ENCODE measurements at regions not wholly inside any gene's neighbourhood (a gene's known extent, or its start where the extent isn't known, plus 50 kb on each side); places are given as distances from the start of the nearest gene placed in this dataset.
A peak's percentile ranks its signal among the peaks of the same experiment; 100 is the strongest.
"Not testable (repeated sequence)": the region's sequence is repeated elsewhere in the genome, so short reads cannot be mapped to it uniquely, and the experiment has no call there.

DNA sequence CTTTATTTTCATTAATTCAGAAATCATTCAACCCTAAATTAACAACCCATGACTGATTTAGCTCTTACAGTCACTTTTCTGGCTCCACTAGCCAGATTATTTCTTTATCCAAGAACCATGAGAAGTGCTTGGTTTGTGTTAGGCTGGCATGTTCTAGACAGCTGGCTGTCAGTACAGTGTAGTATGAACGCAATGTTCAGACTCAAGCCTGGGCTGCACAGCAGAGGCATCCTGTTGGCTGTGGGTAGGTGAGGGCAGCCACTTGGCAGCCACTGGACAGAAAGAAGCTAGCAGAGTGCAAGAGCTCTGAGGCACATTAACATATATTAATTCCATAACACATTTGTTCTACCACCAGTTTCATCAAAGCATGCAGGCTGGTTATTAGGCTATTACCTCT lies 522.9 kb upstream of the FSHR start:
- DNase-seq = no peak

DNA sequence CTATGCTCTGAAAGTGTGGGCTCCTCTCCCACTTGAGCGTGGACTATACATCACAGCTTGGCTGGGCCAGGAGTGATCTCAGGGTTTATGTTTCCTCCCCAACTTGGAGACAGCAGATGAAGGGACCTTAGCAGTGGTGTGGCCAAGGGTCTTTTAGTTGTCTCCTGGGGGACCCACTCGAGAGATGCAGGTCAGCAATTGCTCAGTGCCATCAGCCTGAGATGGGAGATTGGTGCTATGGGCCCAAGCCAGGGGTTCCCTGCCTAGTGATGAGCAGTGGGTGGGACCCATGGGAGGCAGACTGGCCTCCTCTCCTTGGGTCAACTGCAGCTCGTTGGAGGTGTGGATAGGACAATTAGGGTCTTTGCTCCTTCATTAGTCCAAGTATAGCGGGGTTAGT lies 510.5 kb upstream of the FSHR start:
- no peak for DNase-seq

DNA sequence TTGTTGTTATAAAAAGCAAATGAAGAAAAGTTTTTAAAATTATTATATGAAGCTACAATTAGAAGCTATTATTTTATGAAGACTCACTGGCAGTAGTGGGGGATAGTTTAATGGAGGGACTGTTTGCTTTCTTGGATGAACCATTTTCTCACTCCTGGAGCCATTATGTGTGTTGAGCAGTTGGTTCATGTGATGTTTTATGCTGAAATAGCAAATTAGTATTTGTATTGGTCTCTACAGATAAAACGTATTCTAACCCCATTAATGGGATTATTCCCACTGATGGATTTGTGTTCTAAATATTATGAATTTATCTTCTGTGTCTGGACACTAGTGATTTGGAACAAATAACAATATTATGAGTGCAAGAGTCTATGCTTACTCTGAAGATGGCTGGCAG lies 507.5 kb upstream of the FSHR start:
- DNase-seq = no peak

DNA sequence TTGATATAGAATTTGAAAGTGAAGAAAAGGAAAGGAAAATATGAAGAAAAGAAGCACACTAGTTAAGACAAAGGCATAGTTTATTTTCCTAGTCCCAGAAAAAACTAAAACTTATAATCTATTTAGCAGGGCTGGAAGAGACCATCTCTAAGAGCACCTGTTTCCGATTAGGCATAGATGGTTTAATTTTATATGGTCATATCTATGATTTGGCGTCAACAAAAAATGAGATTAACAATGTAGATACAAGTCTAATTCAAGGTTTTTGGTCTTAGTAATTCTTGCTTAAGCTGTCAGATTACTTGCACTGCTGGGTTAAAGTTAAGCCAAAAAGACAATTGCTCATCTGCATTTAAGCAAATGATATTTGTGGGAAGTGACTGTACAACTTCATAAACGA lies 502.5 kb upstream of the FSHR start:
- no peak for DNase-seq

DNA sequence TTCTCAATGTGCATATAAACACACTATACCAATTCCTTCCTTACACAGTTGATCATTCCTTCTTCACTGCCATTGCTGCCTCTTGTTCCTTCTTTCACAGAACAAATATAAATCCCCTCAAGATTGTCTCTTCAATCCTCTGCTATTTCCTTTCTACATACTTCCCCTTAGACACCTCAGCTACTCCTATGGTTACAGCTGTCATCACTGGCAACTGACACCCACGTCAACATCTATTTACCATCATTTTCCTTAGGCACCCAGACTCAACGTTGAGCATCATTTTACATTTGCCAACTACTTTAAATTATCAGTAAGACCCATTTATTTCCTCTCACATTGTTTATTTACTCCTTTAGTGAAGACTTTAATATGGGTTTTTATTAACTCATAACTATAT lies 488.8 kb upstream of the FSHR start:
- DNase-seq = no peak

DNA sequence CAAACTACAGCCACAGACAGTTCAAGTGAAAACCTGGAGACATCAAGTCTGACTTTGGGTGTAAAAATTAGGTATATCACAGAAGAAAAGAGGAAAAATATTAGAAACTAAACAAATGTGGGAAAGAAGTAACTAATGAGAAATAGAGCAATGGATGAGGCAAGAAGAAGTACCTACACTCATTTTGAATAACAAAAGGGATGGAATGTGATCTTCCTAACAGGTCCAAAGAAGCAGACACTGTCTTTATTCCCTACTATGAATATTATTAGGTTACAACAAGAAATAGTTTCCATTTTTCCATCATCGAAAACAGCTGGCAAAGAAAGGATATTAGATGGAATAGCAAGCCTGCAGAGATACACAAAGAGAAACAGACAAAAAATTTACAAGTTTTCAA lies 486.3 kb upstream of the FSHR start:
- DNase-seq = no peak

DNA sequence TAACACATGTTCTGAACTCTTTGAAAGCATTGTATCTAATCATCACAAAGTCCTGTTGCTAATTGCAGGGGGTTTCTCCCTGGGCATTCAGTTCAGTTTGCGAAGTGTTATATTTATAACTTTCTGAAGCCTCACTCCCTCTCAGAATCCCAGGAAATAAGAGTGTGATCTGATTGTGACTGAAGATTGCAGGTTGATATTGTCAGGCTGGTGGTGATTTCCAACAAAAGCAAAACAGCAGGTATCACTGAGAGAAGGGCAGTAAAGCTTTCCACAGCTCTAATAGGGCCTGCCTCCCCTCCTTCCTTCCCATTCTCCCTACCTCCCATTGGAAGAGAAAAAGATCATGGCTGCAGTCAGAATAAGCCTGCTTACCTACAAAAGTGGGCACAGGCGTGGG lies 466.7 kb upstream of the FSHR start:
- DNase-seq = no peak

DNA sequence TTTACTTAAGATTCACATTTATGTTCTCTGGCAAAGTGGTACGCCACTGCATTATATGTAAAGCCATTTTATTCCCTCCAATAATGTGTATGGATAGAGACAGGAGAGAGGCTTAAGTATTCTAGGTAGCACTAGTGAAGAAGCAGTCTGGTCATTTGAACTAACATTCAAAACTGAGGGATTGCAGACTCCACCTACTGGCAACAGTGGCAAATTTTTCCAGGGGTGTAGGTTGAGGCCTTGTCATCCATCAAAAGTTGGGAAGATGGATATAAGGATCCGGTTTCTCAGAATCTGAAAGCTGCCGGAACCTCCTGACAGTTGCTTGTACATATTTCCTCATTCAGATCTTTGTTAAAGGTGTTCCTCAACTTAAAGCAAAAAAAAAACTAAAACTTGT lies 465.5 kb upstream of the FSHR start:
- DNase-seq = no peak

DNA sequence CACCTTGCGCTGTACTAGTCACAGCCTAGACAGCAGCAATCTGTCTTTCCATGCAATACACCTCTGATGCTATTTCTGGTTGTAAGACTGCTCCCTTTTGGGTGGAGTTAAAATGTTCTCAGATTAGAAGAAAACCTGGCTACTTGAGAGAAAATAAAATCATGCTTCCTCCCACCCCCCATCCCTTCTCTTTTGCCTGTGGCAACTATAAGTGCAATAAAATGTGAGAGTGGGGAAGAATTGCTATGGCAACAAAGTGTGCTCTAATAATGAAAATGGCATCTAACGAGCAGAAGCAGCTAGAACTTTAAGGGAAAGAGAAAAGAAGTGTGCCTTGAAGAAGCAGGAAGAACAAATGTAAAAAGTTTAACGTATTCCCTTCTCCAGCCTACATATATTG lies 464.2 kb upstream of the FSHR start:
- no peak for DNase-seq

DNA sequence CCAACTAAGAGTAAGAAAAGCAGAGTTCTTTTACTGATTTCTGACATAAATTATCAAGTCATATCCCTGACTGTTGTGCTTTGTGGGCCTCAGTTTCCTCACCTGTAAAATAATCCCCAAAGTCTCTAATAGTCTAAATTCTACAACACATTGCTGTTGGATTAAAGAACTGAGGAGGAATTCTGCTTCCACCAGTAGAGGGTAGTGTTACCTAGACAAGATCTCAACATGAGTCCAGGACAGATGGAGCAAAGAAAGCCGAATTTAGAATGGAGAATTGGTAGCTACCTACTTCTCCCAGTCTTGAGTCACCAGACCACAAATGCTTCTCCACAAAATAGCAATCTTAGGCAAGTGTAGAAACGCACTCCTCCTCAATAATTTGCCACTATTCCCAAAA lies 462.5 kb upstream of the FSHR start:
- peak; percentile 4 to 45 (median 18) for DNase-seq

DNA sequence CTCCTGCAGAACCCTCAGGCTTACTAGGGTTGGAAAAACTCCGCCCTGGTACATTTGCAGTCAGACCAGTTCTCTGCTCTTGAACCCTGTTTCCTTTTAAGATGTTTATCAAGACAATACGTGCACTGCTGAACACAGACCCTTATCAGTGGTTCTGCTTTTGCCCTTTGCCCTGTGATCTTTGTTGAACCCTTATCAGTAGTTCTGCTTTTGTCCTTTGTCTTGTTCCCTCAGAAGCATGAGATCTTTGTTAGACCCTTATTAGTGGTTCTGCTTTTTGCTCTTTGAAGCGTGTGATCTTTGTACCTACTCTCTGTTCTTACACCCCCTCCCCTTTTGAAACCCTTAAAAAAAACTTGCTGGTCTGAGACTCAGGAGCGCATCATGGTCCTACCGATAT lies 457.5 kb upstream of the FSHR start:
- DNase-seq = not testable (repeated sequence)

DNA sequence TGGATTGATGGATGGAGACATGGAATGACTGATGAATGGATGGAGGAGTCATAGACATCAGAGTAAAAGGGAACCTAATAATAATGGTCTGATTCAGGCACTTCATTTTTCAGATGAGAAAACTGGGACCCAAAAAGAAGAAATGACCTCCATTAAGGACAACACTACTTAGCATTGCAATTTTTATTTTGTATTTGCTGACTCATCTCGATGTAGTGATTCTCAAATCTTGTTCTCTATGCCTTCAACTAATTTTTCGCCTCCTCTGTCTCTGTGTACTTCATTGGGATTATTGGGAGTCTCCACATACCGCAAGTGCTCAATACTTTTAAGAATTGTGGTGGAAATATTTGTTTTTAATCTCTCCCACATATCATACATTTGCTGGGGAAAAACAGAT lies 446.2 kb upstream of the FSHR start:
- no peak for DNase-seq

DNA sequence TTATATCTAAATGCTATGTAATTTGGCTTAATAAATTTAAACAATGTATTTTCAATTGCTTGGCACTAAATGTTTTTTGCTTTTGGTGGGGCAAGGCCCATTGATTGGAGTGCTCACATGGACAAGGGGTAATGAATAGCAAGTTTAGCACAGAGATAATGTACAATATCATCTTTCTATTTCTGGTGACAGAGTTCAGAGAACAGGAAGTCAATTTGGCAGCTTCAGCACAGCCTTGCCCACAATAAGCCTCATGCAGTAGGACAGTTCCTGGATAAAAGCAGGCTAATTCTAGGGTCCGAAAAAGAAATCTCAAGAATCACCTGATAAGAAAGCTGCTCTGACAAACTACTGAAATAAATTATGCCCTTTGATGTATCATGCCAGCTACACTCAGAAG lies 443.9 kb upstream of the FSHR start:
- no peak for DNase-seq

DNA sequence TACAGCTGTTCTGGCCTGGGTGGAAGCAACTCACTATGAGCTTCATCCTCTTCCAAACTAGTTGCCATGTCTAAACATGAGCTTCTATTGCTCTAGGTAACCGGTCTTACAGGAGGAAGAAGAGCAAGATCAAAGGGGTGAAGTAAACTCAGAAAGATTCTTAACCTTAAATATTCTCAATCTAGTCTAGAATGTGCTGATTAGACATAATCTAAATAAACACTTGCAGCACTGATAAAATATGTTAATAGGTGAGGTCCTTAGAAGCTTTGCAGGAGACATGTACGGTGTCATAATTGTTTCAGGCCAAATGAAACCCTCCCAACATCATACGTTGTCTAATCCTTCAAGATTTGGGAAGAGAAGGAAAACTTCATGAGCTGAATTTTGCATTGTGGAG lies 431.6 kb upstream of the FSHR start:
- no peak for DNase-seq

DNA sequence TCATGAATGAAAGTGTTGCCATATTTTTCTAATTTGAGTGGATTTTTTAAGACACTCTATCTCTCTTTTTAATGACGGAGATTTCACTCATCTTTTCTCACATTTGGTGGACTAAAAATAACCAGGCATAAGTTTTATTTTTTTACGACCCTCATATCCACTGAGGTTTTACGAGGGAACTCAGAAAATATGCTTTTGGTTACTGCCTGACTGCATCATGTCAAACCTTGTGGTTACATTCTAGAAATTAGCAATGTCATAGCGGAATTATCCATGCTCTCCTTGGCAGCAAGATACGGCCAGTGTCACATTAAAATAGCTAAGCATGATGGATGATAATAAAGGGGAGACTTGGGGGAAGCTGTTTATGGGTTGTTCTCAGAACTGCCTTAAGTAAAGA lies 428.6 kb upstream of the FSHR start:
- peak; percentile 37 to 73 (median 65) for DNase-seq

DNA sequence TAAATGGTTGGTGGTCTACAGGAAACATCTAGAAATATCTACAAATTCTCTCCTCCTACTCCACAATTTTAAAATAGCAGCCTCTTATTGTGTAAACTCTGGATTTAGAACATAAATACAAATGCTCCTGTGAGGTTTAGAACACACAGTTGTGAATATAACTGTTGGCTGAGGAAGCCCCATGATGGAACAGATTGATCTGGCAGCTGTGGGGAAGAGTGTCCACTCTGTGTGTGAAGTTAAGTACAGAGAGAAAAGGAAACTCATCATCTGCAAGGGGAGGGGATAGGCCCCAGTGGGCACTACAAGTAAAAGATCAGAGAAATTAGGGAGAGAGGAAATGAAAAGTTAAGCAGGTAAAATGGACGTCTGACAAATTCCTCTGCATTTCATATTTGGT lies 422.7 kb upstream of the FSHR start:
- peak in 2 of 3 donors; percentile 19 to 73 for DNase-seq

DNA sequence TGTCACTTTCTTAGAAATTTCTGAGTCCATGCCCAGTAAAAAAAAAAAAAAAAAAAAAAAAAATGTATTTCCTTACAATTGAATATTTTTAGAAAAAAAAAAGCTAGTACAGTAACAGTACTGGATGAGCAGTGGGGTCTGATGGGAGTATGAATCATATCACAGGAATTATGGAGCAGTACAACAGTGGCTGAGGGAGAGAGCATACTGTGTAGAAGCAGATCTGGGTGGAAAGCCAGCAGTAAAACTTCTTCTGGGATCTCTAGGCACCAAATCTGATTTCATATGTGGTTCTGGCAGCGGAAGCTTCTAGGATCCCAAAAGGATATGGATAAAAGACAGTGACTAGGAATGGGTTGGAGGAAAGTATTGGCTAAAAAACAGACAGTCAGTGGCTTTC lies 414.9 kb upstream of the FSHR start:
- DNase-seq = peak; percentile 45 to 69 (median 46)

DNA sequence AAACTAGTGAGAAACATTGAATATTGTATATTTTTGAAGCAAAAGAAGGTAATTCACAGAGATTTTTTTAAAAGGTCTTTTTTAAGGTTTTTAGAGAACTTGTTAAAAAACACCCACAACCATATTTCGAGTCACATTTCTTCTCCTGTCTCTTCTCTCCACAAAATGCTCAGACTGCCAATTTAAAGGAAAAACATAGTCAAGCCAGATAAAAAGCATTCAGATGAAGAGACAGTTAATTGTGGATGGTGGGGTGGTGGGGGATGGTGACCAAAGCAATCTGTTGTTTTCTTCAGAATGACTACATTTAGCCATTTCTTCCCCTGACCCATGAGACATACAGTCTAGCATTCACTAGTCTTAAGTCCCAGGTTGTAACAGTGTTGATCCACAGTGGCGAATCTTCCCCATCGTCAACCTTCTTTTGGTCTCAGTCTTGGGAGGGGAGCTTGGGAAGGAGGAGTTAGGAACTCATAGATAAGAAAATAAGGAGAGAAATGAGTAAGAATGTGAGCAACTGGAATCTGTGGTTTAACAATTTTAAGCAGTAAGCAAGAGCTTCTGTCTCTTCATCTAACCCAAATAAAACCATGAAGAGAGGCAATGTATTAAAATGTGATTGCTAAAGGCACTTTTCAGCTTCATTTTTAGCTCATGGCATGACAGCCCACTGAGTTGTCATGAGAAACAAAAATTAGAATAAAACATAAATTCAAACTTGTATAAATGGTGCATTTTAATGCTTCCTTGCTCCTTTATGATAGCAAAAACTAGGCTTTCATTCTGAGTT lies 413.7 kb upstream of the FSHR start:
- no peak for DNase-seq

DNA sequence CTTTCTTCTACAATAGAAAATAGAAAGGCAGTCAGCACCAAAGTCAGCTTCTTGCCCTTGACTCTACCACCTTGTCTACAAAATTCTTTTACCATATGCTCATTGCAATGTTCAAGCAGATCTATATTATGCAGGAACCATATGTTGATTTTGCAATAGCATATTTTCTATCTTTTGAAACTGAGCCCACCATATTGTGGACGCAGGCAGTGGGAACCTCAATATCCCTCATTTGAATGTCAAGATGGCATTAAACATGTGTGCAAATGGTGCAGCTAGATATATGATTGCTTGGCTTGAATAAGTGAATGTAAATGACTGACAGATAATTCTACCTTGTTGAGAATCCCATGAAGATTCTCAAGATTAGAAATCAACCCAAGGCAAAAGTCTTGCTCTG lies 412.7 kb upstream of the FSHR start:
- no peak for DNase-seq

DNA sequence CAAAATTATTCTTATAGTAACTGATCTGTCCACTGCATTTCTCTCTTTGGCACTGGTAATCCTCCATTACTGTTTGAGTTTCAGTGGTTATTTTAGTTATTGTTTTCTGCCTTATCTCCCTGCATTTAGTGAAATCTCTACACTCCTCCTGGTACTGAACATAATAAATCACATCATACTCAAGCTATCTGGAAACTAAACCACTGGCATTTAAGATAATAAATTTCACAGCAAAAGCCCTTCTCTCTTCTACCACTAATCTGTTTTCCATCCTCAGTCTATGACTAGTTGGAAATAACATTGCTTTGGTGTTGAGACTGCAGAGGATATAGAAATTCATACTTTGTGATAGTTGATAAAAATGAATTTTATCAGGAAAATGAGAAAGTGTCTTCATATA lies 399.3 kb upstream of the FSHR start:
- DNase-seq = no peak

DNA sequence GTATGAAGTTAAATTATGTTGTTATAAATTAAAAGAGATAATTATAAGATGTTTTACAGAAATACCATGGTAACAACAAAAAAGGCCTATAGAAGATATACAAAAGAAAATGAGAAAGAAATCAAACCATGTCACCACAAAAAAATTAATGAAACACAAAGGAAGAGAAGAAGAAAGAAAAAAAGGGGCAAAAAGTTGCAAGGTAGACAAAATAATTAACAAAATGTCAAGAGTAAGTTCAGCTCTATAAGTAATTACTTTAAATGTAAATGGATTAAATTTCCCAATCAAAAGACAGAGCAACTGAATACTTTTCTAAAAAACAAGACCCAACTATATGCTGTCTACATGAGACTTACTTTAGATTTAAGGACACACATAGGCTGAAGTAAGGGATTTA lies 378.4 kb upstream of the FSHR start:
- DNase-seq = no peak

DNA sequence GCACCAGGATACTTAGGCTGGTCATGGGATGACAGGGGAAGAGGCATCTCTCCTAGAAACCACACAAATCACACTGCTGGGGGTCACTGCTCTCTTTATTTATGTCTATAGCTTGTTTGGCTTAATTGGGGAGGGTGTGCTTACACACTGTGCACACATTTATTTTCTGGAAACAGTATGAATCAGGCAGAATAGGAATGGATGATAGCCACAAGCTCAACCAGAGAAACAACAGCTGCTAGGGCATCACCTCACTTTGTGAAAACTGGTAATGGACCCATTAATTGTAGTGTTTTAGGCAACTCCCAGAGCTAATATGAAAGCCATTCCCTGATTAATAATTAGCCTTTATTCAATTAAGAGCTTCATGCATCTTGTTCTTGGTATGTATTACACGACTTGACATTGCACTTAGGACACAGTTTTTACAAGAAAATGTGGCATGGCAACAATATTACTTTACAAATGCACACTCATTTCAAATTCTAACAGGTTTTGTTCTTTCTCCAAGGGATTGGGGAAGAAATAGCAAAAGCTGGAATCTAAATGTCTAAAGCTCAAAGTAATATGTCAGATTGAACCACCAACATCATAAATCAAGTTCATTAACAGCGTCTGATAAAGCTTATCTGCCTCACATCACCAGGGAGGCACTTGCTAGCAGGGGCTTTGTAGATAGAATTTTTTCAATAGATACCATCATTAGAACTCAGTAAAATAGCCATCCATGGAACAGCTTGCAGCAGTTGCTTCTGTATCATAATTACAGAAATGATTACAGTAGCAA lies 361.9 kb upstream of the FSHR start:
- DNase-seq = no peak

DNA sequence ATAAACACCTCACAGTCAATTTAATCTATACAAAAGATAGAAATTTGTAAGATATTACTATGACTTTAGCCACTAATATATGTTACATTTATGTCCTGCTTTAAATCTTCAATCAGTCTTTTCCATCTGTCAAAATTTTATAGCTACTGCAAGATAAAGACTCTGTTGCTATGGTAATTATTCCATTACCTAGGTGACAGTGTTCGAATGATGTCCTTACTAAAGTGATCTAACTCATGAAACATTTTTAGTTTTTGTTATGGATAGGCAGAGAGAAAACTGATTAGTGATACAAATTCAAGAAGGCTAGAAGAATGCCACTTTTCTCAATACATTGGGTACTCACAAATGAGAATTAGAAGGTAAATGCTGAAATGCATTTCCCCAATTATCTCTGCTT lies 359.9 kb upstream of the FSHR start:
- no peak for DNase-seq

DNA sequence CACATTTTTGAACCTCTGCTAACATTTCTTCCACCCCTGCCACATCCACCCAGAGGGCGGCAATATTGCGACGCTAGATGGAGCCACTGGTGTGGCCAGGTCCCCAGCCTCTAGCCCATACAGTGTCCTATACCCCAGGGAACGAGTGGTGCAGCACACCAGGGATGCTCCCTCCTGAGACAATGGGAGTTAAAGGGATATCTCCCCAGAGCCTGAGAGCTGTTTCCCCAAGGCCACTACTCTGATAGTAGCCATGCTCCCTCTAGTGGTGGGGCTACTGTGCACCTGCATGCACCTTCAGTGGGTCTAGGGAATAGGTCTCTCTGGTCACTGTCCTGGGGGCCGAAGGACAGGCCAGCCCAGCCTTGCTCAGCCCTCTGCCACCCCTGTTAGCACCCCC lies 336.4 kb upstream of the FSHR start:
- no peak for DNase-seq

Data from muscle of back (tissue), 3 donors.